SK-N-SH treated with all-trans-retinoic acid at 6 μM for 48 hours (cell line): ENCODE measurements at regions not wholly inside any gene's neighbourhood (a gene's known extent, or its start where the extent isn't known, plus 50 kb on each side); places are given as distances from the start of the nearest gene placed in this dataset.

Experiments used
- CREB5 ChIP-seq: fragments of 250-450 bp; sonication (Bioruptor Pico); IDR thresholded peaks from 2 replicates; pipeline ENCODE4 v1.5.1; 2020; ENCODE audit warnings: low read depth, mild to moderate bottlenecking, moderate library complexity
- PATZ1 ChIP-seq: fragments of 250-450 bp; sonication (Bioruptor Pico); IDR thresholded peaks from 2 replicates; pipeline ENCODE4 v1.8.0; 2020; ENCODE audit warnings: mild to moderate bottlenecking, moderate library complexity, borderline replicate concordance
- ZC3H10 ChIP-seq: fragments of 250-450 bp; sonication (Bioruptor Pico); IDR thresholded peaks from 2 replicates; pipeline ENCODE4 v1.5.1; 2021; ENCODE audit warnings: mild to moderate bottlenecking, moderate library complexity
- ZFP30 ChIP-seq: fragments of 450-650 bp; formaldehyde crosslinking; IDR thresholded peaks from 2 replicates; pipeline ENCODE4 v1.5.0; 2022; ENCODE audit warnings: mild to moderate bottlenecking, moderate library complexity

- TF ChIP-seq CREB5 (no peak), PATZ1 (CRISPR knock-in tag) (no peak), ZC3H10 (no peak), ZFP30 (no peak)
Observed at GRCh38 chr5:121018004-121018403, 553.9 kb downstream of the PRR16 start.
